Kidney capillary endothelial cell (primary cell): ENCODE measurements at regions not wholly inside any gene's neighbourhood (a gene's known extent, or its start where the extent isn't known, plus 50 kb on each side); places are given as distances from the start of the nearest gene placed in this dataset.
"Not testable (repeated sequence)": the region's sequence is repeated elsewhere in the genome, so short reads cannot be mapped to it uniquely, and the experiment has no call there.

Experiments used
- DNase-seq: peaks from one replicate; pipeline ENCODE4 v3.0.0-alpha.2; 2018; ENCODE audit warnings: low spot score

DNA sequence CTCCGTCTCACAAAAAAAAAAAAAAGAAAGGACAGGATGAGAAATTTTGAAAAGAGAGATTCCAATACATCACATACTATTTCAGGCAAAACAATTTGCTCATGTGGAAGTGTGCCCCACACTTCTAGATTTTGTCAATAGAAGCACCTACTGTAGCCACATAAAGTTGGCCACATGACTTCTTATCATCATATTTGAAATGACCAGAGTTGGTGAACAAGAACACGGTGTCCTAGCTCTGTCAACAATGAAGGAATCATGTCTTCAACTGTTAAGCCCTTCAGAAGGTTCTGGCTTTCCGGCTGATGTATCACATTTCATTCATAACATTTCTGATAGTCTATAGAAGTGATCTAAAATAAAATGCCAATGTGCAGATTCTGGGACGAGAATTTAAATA, 534.5 kb downstream of the TMEM114 start:
- DNase-seq: no peak

DNA sequence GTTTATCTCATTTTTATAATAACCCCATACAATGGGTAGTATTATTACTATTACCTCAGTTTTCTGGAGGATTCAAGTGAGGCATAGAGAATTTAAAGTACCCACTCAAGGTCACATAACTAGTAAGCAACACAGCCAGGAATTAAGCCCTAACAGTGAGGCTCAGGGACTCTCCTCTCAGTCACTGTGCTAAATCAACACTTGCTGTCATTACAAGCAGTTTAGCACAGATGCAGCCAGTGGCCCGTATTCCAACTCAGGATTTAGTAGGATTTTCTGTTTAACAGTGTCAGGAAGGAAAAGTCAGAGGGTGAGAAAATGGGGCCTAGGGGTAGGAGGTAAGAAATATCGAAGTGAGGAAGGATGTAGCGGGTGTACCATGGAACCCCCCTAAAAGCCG, 536.9 kb downstream of the TMEM114 start:
- DNase-seq: no peak

DNA sequence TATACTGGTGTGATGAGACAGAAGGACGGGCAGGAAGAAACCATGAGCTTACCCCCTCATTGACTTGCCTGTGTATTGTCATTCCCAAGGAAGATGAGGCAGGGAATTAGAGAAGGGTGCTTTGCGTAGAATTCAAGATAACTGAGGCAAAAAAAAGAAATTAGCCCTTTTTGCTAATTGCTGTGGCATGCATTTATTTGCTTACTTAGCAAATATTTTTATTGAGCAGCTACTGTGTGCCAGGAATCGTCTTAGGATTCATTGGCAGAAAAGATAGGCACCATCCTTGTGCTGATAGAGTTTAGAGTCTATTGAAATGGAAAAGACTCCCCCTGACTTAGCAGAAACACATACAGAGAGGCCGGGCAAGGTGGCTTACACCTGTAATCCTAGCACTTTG, 541.9 kb downstream of the TMEM114 start:
- no peak for DNase-seq

DNA sequence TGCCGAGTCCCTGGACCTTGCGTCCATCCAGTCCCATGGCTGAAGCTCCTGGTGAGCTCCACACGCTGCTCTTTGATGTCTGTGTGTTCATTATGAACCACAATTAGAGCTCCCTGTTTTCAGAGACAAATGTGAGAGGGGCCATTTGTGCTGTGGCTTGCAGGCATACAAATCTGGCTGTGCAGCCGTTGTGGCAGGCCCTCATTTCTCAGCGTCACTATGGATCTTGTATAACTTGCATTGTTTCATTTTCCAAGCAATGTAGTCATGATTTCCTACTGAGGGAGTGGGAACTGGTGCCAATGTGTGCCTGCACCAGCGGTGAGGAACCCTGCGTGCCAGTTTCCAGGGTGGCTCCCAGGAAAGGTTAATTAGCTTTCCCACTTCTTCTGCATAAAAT, 542.6 kb downstream of the TMEM114 start:
- no peak for DNase-seq

DNA sequence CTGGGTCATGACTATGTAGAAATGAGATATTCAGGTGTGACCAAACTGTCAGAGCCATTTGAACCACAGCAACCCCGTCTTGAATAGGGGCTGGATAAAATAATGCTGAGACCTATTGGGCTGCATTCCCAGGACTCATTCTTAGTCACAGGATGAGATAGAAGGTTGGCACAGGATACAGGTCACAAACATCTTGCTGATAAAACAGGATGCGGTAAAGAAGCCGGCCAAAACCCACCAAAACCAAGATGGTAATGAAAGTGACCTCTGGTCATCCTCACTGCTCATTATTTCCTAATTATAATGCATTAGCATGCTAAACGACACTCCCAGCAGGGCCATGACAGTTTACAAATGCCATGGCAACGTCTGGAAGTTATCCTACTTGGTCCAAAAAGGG, 545.5 kb downstream of the TMEM114 start:
- no peak for DNase-seq

DNA sequence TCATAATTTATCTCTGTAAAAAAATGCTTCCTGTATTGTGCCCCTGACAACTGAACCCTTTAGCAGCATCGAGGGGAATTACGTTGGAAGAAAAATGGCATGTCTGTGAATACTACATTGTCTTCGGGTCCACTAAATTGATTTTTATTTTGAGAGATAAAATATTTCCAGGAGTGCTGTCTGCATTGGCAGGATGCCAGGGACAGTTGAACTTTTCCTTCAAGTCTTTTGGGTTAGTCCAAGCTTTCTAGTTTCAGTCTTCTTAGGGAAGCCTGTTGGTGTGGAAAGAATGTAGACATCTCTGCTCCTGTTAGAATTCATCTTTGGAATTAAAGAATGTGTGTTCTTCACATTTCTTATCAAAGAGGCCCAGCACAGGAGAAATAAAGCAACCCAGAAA, 557.9 kb downstream of the TMEM114 start:
- no peak for DNase-seq

DNA sequence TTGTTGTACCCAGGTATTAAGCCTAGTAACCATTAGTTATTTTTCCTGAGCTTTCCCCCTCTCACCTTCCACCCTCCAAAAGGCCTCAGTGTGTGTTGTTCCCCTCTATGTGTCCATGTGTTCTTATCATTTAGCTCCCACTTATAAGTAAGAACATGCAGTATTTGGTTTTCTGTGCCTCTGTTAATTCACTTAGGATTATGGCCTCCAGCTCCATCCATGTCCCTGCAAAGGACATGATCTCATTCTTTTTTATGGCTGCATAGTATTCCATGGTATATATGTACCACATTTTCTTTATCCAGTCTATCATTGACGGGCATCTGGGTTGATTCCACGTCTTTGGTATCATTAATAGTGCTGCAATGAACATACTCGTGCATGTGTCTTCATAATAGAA, 560.3 kb downstream of the TMEM114 start:
- DNase-seq: not testable (repeated sequence)

DNA sequence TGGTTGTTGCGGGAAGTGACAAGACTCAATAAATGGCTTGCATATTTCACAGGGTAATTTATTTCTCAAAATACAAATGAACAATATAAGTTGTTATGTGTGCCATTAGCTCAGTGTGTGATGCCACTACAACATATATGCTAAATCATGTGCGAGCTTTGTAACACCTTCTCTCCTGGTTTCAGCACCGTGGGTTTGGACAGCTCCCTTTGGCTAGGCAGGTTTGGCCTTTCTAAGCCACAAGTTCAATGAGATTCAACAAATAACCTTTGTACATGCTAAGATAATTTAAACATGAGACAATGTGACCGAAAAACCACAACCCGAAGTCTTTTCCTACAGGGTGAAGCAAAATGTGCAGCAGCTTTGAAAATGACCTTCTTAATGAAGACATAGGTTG, 563.9 kb downstream of the TMEM114 start:
- DNase-seq: no peak

DNA sequence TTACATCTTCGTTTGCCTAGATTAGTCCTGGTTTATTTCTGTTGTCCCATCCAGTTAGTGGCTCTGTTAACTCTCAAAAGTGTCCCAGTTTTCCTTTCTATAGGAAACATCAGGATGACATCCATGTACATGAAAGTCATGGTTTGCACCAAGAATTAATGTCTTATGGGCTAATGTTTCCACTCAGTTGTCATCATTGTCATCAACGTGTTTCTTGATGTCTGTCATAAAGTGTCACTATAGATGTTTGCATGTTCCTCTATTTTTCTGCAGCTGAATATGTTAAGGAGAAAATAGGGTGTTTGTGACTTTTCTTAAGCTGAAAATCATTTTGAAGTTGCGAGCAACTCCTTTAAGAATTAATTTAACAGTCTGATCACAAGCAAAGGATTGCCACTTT, 567.0 kb downstream of the TMEM114 start:
- DNase-seq: no peak

DNA sequence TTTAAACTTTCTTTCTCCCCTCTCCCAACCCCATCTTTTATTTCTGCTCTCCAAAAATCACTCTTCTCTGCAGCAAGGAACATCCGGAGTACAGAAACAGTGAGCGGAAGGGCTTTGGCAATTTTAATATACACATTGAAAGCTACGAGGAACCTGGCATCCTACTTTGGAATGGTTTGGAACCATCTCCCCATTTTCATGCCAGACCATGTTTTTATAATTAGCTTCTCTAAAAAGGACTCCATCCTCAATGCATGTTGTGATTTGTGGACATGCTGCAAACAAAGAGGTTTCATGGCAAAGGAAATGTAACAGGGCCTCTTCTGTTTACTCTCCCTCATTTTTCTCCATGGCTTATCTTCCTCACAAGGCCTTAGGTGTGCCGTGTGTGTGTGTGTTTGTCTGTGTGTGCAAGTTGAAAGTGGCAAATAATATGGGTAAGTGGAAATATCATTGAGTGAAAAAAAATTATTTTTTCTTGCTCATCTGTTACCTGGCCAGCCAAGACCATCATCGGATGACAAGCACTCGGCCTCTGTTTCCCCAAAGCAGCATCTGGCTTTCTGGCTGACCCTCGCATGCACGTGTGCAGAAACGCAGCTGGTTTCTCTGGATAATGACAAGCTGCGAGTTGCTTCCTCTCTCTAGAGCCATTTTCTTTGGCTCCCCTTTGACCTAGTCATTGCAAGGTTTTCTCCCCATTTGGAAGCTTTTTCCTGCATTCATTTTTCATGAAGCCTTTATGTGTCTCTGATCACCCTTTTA, 585.0 kb downstream of the TMEM114 start:
- DNase-seq: no peak

DNA sequence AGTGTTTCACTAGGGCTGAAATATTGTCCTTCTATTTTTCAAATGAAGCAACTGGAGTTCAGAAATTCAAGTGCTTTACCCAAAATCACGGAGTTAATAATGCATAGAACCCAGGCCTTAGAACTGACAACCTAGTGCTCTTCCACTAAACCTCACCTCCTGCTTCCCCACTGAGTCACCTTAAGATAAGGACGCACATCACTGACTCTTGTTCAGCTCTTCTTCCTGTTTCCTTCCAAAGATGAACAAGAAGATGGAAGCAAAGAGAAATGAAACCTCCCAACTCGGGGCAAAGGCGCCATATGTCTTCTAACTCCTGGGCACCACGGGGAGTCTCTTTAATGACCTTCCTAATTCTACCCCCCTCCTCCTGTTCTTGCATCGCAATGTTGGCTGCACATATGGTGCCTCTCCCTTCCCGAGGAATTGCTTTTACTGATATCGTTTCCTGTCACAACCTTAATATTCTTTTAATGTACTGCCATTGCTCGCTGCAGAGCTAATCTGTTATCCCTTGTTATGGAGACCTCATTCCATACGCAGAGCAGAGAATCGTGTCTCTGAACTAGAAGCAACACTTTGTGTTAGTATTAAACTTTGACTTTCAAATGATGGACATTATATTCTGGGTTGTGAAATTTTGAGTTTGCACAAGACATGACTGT, 591.4 kb downstream of the TMEM114 start:
- DNase-seq: no peak

DNA sequence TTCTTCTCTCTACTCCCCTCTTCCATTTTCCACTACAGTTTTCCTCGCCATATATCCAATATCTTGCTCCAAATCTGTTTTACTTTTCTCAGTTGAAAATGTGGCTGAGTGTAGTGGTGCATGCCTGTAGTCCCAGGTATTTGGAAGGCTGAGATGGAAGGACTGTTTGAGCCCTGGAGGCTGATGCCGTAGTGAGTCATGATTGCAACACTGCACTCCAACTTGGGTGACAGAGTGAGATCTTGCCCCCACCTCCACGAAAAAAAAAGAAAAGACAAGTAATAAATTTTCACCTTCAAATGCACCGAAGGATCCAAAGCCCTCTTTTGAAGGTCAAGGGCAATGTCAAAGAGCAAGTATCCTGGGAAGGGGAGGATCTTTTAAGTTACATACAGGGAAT, 592.3 kb downstream of the TMEM114 start:
- DNase-seq: no peak

DNA sequence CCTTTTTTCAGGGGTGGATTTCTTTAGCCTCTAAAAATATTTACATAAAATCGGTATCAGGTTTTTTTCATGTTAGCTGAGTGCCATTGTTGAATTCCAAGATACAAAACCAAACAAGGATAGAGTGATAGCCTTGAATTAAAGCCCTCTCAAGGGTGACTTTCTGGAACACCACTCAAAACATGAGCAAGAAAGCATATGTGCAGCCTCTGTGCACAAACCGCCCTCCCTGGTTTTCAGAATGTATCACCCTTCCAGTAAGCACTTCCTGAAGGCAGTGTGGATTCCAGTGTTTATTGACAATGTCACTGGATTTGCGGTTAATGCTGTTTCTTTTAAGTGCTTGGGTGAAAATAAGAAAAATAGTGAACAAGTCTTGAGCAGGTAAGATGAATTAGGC, 597.7 kb downstream of the TMEM114 start:
- no peak for DNase-seq

DNA sequence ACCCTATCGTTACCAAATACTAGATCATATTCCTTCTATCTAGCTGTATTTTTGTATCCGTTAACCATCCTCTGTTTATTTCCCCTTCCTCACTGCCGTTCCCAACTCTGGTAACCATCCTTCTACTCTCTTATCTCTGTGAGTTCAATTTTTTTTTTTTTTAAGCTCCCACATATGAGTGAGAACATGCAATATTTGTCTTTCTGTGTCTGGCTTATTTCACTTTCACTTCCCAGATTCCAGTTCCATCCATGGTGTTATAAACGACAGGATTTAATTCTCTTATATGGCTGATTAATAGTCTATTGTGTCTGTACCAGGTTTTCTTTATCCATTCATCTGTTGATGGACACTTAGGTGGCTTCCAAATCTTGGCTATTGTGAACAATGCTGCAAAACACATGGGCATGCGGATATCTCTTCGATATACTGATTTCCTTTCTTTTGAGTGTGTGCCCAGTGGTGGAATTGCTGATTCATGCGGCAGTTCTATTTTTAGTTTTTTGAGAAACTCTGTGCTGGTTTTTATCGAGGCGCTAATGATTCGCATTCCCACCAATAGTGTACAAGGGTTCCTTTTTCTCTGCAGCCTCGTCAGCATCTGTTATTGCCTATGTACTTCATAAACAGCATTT, 599.6 kb downstream of the TMEM114 start:
- no peak for DNase-seq

DNA sequence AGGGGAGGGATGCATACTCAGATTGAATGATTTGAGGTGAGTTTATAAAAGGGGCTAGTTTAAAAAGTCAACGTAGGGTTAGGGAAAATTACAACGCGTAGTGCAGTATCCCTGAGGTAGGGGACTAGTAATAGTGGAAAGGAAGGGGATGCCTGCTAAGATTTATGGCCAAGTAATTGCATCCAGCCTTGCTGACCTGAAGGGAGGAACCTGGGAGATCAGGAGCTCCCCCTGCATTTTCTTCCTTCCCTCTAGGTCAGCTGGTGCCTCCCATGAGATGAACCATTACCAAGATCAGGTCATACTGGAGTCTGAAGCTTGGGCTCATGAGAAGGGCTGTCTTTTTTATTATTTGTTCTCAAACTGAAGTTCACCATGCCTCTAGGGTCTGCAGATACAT, 606.6 kb downstream of the TMEM114 start:
- no peak for DNase-seq

DNA sequence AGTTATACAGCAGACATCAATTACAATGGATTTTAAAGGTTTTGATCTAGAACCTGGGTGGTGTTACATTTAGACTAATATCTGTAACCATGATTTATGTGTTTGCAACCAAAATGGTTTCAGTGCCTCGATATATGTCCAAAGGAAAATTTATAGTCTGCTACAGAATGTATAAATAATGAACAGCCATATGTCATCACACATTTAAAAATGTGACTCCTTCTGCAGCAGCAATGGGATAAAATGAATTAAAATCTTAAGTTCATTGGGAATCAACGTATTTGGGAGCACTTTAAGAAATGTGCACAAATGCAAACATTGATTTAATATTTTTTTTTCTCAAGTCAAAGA, 610.2 kb downstream of the TMEM114 start:
- no peak for DNase-seq

DNA sequence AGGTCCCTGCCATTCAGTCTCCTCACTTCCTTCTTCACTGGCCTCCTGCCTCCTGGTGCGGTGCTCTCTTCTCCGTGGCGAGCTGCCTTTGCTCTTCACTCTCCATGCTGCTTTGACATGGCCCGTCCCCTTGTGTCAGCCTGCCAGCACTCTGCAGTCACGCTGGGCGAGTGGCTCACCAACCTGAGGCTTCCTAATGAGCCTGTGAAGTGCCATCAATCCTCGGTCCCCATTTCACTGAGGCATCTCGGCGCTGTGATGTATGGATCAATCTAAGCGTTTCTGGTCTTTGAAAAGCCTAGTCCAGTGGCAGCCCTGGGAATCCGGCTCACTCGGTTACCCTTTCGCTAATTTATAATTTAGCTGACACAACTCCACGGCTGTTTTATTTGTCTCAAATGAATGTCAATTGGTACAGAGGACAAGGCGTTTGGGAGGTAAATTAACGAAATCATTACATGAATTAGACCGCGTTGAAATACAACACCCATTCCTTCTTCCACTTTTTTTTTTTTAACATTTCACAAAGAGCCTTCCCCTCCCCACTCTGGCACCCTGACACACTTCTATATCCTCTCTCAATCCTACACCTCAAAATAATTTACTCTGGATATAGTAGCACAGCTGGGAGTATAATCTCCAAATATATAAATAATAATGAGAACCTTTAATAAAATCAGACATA, 610.7 kb downstream of the TMEM114 start:
- no peak for DNase-seq

DNA sequence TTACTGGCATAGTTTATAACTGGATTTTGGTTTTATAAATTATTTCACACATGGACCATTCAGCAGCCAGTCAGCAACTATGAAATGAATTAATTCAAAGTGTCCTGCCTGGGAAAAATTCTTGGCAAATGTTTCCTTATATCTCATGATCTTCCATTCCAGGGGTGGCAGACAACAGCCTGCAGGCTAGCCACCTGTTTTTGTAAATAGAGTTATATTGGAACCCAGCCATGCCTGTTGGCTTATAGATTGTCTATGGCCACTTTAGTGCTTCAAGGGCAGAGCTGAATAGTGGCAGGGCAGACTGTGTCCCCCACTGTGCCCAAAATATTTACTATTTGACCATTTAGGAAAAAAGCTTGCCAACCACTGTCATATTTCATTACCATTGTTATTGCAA, 613.7 kb downstream of the TMEM114 start:
- DNase-seq: no peak

DNA sequence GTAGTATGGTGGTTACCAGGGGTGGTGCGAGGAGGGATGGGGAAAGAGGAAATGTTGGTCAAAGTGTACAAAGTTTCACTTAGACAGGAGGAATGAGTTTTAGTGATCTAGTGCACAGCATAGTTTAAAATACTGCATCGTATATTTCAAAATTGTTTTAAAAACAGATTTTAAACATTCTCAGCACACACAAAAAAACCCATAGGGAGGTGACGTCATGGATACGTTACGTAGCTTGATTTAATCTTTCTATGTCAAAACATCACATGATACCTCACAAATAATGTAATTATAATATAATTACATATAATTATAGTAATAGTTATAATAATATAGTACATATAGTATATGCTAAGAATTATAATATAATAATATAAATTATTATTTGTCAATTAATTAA, 614.2 kb downstream of the TMEM114 start:
- DNase-seq: no peak

DNA sequence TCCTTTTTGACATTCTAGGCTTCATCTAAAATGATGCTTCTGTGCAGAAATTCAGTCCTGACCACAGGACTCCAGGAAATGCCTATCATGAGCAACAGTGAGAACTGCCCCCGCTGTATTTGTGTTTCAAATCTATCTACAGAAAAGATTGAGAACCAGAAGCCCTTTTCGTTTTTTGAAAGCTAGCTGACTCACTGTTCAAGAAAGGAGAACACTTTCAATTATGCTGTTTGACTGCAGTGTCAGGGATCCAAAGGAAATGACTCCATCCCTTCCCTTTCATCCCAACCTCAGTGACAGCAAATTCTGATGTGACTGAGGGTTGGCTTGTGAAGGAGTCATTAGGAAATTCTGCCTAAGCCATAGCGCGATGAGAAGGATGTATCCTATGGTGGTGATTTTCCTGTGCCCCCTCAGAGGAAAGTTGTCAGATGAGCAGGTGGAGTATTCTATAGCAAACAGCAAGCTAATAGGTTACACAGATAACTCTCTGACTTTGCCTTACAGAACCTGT, 622.3 kb downstream of the TMEM114 start:
- DNase-seq: no peak

DNA sequence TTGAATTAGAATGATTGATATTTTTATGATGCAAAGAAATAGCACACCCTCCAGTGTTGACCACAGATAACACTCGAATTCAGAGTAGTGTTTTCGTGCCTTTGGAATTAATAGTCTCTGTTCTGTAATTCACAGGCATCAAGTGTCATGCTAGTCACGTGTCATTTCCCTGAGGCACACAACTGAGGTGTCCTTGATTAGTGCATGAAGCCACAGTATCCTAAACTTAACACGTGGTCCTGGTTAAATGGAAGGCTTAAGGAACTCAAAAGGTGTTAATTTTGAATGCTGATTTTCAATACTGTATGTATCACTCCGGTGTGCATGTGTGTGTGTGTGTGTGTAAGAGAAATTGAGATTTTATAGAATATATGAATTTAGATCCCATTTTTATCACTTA, 625.6 kb downstream of the TMEM114 start:
- no peak for DNase-seq

DNA sequence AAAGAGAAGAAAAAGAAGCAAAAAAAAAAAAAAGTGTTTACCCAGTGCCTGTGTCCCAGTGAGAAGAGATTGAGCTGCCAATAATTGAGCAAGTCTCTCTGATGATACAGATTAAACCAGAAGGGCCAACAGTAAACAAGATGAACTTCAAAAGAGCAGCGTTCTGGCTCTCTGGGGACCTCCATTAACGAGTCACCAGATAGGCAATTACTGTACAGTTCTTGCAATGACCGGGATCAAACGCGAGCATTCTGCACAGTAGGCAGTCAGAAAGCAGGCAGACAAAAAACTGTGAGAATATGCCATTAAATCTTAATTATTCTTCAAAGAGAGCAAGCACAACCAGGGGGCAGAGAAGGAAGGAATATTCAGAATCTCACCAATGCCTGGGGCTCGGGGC, 626.1 kb downstream of the TMEM114 start:
- no peak for DNase-seq
